ENCODE measurements at regions not wholly inside any gene's neighbourhood (a gene's known extent, or its start where the extent isn't known, plus 50 kb on each side); places are given as distances from the start of the nearest gene placed in this dataset.

DNA sequence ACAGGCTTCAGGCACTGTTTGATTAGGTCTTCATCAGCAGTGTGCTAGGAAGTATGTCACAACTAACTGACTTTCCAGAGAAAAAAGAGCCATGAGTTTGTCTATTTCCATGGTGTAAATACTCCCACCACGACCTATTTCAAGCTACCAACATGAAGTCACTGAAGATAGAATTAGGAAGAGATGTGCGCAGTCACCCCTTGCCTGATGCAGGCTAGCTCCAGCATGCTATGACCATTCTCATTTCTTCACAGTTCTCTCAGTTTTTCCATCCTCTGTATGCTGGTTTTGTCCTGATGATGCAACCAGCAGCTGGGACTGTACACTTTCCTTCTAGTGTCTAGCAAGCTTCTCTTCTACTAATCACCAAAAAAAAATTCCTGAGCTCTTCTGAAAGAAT lies 191.6 kb upstream of the NUDT4 start:
- TF ChIP-seq, protein P1, sequence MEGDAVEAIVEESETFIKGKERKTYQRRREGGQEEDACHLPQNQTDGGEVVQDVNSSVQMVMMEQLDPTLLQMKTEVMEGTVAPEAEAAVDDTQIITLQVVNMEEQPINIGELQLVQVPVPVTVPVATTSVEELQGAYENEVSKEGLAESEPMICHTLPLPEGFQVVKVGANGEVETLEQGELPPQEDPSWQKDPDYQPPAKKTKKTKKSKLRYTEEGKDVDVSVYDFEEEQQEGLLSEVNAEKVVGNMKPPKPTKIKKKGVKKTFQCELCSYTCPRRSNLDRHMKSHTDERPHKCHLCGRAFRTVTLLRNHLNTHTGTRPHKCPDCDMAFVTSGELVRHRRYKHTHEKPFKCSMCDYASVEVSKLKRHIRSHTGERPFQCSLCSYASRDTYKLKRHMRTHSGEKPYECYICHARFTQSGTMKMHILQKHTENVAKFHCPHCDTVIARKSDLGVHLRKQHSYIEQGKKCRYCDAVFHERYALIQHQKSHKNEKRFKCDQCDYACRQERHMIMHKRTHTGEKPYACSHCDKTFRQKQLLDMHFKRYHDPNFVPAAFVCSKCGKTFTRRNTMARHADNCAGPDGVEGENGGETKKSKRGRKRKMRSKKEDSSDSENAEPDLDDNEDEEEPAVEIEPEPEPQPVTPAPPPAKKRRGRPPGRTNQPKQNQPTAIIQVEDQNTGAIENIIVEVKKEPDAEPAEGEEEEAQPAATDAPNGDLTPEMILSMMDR (conservative IDR thresholded peaks at IDR 0.05): no peak
- TF ChIP-seq EZH2 (IDR thresholded peaks at IDR 0.05; ENCODE audit: low read depth): no peak
